Neural cell (in vitro differentiated cells): ENCODE measurements at regions not wholly inside any gene's neighbourhood (a gene's known extent, or its start where the extent isn't known, plus 50 kb on each side); places are given as distances from the start of the nearest gene placed in this dataset.

Source experiments
- H2AFZ ChIP-seq: fragments of 200-600, 300-800 bp; sonication (generic), shearing (Covaris generic); 2 replicates; pipeline ENCODE4 v1.6.0; 2014; ENCODE audit warnings: low read depth, mild to moderate bottlenecking, antibody characterized with exemption, low read length, moderate library complexity
- H3F3A ChIP-seq: fragments of 200-600 bp; shearing (Covaris generic); 2 replicates; pipeline ENCODE4 v1.6.1; 2016; ENCODE audit warnings: mild to moderate bottlenecking, moderate library complexity, mixed read lengths, antibody characterized with exemption, low read length; ENCODE audit not compliant: insufficient read depth, poor library complexity, severe bottlenecking
- H3K27ac ChIP-seq: fragments of 200-600, 300-800 bp; sonication (generic), shearing (Covaris generic); 2 replicates; pipeline ENCODE4 v1.5.1; 2014; ENCODE audit warnings: mild to moderate bottlenecking, low read length, moderate library complexity
- H3K27me3 ChIP-seq: fragments of 300-800, 200-600 bp; sonication (generic), shearing (Covaris generic); 2 replicates; pipeline ENCODE4 v1.6.0; 2014; ENCODE audit warnings: mild to moderate bottlenecking, low read depth, low read length, moderate library complexity; ENCODE audit not compliant: insufficient read depth
- H3K36me3 ChIP-seq: fragments of 300-800, 200-600 bp; sonication (generic), shearing (Covaris generic); 2 replicates; pipeline ENCODE4 v1.5.1; 2014; ENCODE audit warnings: mild to moderate bottlenecking, antibody characterized with exemption, low read length, moderate library complexity; ENCODE audit not compliant: insufficient read depth
- H3K4me2 ChIP-seq: fragments of 300-800, 200-600 bp; sonication (generic), shearing (Covaris generic); 2 replicates; pipeline ENCODE4 v1.6.0; 2014; ENCODE audit warnings: mild to moderate bottlenecking, low read length
- H3K4me3 ChIP-seq: fragments of 300-800, 200-600 bp; sonication (generic), shearing (Covaris generic); 2 replicates; pipeline ENCODE4 v1.5.1; 2014; ENCODE audit warnings: mild to moderate bottlenecking, low read length, moderate library complexity
- H3K79me2 ChIP-seq: fragments of 200-600 bp; shearing (Covaris generic); replicated peaks from 2 replicates; pipeline ENCODE4 v1.6.0; 2014; ENCODE audit warnings: mild to moderate bottlenecking, low read length, moderate library complexity; ENCODE audit not compliant: insufficient read depth
- H3K9ac ChIP-seq: fragments of 300-800, 200-600 bp; sonication (generic), shearing (Covaris generic); 2 replicates; pipeline ENCODE4 v1.6.1; 2016; ENCODE audit warnings: mild to moderate bottlenecking, low read length, mixed read lengths
- H3K9me2 ChIP-seq: fragments of 200-600 bp; shearing (Covaris generic); 2 replicates; pipeline ENCODE4 v1.6.1; 2016; ENCODE audit warnings: mild to moderate bottlenecking, low read length, mixed read lengths; ENCODE audit not compliant: insufficient read depth
- H3K9me3 ChIP-seq: fragments of 200-600, 300-800 bp; sonication (generic), shearing (Covaris generic); 2 replicates; pipeline ENCODE4 v1.6.1; 2016; ENCODE audit warnings: mild to moderate bottlenecking, mixed run types, low read length, moderate library complexity, mixed read lengths
- H4K20me1 ChIP-seq: fragments of 200-600 bp; shearing (Covaris generic); 2 replicates; pipeline ENCODE4 v1.6.1; 2016; ENCODE audit warnings: mild to moderate bottlenecking, mixed run types; ENCODE audit not compliant: insufficient read depth
- EP300 ChIP-seq: fragments of 450-650 bp; conservative IDR thresholded peaks from 2 replicates; pipeline ENCODE4 v1.6.1; 2014; ENCODE audit warnings: antibody characterized with exemption, mild to moderate bottlenecking, moderate library complexity; ENCODE audit not compliant: poor library complexity, severe bottlenecking
- POLR2AphosphoS5 ChIP-seq: IDR thresholded peaks from 2 replicates; pipeline ENCODE4 v1.6.1; 2012
- RAD21 ChIP-seq: fragments of 450-650 bp; conservative IDR thresholded peaks from 2 replicates; pipeline ENCODE4 v1.6.1; 2014; ENCODE audit warnings: antibody characterized with exemption, mild to moderate bottlenecking, moderate library complexity
- SMC3 ChIP-seq: fragments of 450-650 bp; conservative IDR thresholded peaks from 2 replicates; pipeline ENCODE4 v1.6.1; 2014; ENCODE audit warnings: antibody characterized with exemption, mild to moderate bottlenecking, moderate library complexity; ENCODE audit not compliant: poor library complexity
- TAF1 ChIP-seq: IDR thresholded peaks from 2 replicates; pipeline ENCODE4 v1.6.1; 2012; ENCODE audit warnings: low read depth
- TF ChIP-seq, protein P1 (sequence below): fragments of 450-650 bp; IDR thresholded peaks from 2 replicates; pipeline ENCODE4 v1.5.1; 2014; ENCODE audit warnings: antibody characterized with exemption, mild to moderate bottlenecking, moderate library complexity; ENCODE audit not compliant: poor library complexity, severe bottlenecking
- TF ChIP-seq, protein P2 (sequence below): IDR thresholded peaks from 2 replicates; pipeline ENCODE4 v1.6.1; 2012; ENCODE audit warnings: borderline replicate concordance

DNA sequence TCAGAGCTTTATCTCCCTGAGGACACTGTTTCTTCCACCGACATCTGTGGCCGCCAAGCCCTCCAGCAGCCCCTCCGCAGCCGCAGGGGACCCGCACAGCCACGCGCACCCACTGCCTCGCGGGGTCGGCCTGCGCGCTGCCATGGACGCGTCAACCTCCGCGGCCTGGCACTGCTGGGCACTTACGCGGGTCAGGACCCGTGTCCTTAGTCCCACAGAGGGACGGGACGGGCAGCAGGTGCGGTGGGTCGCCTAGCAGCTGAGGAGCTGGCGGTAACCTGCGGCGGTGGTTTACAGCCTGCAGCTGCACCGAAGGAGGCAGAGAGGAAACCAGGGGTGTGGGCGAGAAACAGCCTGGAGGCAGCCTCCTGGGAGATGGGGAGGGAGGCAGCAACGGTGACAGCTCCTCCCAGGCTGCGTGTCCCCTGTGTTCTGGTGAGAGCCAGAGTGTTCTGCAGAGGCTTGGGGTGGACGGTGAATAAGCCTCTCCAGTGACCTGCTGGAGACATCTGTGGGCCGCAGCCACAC lies 61.3 kb downstream of the SEC61G start:
- no peaks in the 10 kb centered on the region for H3K27me3 ChIP-seq
- H4K20me1 ChIP-seq: no peaks in the 10 kb centered on the region
- H2AFZ ChIP-seq: no peak overlapping the region
- H3F3A ChIP-seq: no peaks in the 10 kb centered on the region
- H3K4me2 ChIP-seq: no peak overlapping the region
- no peaks in the 10 kb centered on the region for H3K79me2 ChIP-seq
- H3K9me2 ChIP-seq: no peaks in the 10 kb centered on the region
- no peaks in the 10 kb centered on the region for H3K36me3 ChIP-seq
- H3K4me3 ChIP-seq: no peak overlapping the region
- no peak overlapping the region for H3K9ac ChIP-seq
- H3K9me3 ChIP-seq: no peaks in the 10 kb centered on the region
- H3K27ac ChIP-seq: no peak overlapping the region
- TF ChIP-seq SMC3: no peak
- TF ChIP-seq EP300: no peak
- no peak for TF ChIP-seq POLR2AphosphoS5
- no peak for TF ChIP-seq RAD21

DNA sequence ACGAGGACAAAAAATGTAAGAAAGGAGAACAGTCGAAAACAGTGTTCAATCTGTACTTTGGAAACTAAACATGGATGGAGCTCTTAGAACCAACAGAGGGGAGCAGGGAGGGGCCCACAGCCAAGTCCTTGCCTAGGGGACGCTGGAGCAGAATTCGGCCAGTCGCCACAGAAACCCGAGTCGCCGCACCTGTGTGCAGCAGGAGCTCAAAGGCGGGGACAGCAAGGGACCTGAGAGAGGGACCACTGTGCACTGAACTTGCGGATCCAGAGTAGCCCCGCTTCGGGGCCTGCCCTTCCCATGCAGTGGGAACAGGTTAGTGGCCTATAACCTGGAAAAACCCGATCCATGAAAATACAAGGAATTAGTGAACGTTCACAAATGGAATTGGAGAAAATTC lies 68.1 kb downstream of the SEC61G start:
- H3K9ac ChIP-seq: no peak overlapping the region
- no peak overlapping the region for H2AFZ ChIP-seq
- H3K36me3 ChIP-seq: no peaks in the 10 kb centered on the region
- no peaks in the 10 kb centered on the region for H3F3A ChIP-seq
- H3K9me2 ChIP-seq: no peaks in the 10 kb centered on the region
- no peaks in the 10 kb centered on the region for H3K9me3 ChIP-seq
- TF ChIP-seq, protein P1, sequence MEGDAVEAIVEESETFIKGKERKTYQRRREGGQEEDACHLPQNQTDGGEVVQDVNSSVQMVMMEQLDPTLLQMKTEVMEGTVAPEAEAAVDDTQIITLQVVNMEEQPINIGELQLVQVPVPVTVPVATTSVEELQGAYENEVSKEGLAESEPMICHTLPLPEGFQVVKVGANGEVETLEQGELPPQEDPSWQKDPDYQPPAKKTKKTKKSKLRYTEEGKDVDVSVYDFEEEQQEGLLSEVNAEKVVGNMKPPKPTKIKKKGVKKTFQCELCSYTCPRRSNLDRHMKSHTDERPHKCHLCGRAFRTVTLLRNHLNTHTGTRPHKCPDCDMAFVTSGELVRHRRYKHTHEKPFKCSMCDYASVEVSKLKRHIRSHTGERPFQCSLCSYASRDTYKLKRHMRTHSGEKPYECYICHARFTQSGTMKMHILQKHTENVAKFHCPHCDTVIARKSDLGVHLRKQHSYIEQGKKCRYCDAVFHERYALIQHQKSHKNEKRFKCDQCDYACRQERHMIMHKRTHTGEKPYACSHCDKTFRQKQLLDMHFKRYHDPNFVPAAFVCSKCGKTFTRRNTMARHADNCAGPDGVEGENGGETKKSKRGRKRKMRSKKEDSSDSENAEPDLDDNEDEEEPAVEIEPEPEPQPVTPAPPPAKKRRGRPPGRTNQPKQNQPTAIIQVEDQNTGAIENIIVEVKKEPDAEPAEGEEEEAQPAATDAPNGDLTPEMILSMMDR: no peak
- TF ChIP-seq TAF1 (no peak), RAD21 (no peak), POLR2AphosphoS5 (no peak)
- TF ChIP-seq, protein P2, sequence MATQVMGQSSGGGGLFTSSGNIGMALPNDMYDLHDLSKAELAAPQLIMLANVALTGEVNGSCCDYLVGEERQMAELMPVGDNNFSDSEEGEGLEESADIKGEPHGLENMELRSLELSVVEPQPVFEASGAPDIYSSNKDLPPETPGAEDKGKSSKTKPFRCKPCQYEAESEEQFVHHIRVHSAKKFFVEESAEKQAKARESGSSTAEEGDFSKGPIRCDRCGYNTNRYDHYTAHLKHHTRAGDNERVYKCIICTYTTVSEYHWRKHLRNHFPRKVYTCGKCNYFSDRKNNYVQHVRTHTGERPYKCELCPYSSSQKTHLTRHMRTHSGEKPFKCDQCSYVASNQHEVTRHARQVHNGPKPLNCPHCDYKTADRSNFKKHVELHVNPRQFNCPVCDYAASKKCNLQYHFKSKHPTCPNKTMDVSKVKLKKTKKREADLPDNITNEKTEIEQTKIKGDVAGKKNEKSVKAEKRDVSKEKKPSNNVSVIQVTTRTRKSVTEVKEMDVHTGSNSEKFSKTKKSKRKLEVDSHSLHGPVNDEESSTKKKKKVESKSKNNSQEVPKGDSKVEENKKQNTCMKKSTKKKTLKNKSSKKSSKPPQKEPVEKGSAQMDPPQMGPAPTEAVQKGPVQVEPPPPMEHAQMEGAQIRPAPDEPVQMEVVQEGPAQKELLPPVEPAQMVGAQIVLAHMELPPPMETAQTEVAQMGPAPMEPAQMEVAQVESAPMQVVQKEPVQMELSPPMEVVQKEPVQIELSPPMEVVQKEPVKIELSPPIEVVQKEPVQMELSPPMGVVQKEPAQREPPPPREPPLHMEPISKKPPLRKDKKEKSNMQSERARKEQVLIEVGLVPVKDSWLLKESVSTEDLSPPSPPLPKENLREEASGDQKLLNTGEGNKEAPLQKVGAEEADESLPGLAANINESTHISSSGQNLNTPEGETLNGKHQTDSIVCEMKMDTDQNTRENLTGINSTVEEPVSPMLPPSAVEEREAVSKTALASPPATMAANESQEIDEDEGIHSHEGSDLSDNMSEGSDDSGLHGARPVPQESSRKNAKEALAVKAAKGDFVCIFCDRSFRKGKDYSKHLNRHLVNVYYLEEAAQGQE: no peak
- H3K27me3 ChIP-seq: no peaks in the 10 kb centered on the region
- H3K27ac ChIP-seq: no peak overlapping the region
- H3K4me3 ChIP-seq: no peak overlapping the region
- H4K20me1 ChIP-seq: no peaks in the 10 kb centered on the region
- no peaks in the 10 kb centered on the region for H3K79me2 ChIP-seq
- no peak overlapping the region for H3K4me2 ChIP-seq

DNA sequence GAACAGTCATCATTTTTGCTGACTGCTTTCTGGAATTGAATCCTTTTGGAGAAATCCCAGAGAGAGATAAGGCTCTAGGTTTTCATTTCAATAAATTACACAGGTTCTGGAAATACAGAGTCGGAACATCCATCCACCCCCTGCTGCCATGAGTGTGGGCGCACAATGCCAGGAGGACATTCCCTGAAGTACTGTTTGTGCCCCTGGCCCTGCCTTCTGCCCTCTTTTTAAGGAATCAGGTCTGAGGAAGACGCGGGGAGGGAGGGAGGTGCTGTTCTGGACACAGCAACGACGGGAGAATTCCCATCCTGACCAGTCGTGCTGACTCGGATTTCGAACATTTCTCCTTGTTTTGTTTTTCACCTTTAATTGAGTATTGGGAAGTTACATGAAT lies 69.0 kb downstream of the SEC61G start:
- Histone ChIP-seq H3K79me2 (no peaks in the 10 kb centered on the region), H3K4me2 (no peak overlapping the region), H3K27ac (no peak overlapping the region), H3F3A (no peaks in the 10 kb centered on the region), H3K9me3 (no peaks in the 10 kb centered on the region), H3K9me2 (no peaks in the 10 kb centered on the region), H4K20me1 (no peaks in the 10 kb centered on the region), H3K9ac (no peak overlapping the region), H3K4me3 (no peak overlapping the region), H3K27me3 (no peaks in the 10 kb centered on the region), H2AFZ (no peak overlapping the region), H3K36me3 (no peaks in the 10 kb centered on the region)
- TF ChIP-seq RAD21 (no peak), POLR2AphosphoS5 (no peak)
